Right cardiac atrium (tissue), 5 donors: ENCODE measurements at regions not wholly inside any gene's neighbourhood (a gene's known extent, or its start where the extent isn't known, plus 50 kb on each side); places are given as distances from the start of the nearest gene placed in this dataset.

Source experiments
- ATAC-seq, 2 donors: fragments of 200-7000 bp; cut with Tn5 transposase; one replicate each; pipeline versions ENCODE4 v1.8.0 to v1.9.1; 2020; ENCODE audit warnings: moderate library complexity in 2 of 2, mild to moderate bottlenecking in 1 of 2
- DNase-seq, 3 donors: peaks; one replicate each; pipeline ENCODE4 v3.0.0-alpha.2; 2020
- H3K27ac ChIP-seq: one replicate; pipeline ENCODE4 v1.5.1; 2013; ENCODE audit warnings: mild to moderate bottlenecking, low read length, control low read depth, moderate library complexity
- H3K27me3 ChIP-seq: one replicate; pipeline ENCODE4 v1.6.1; 2013; ENCODE audit not compliant: control insufficient read depth, insufficient read depth
- H3K4me1 ChIP-seq: one replicate; pipeline ENCODE4 v1.6.1; 2013; ENCODE audit warnings: low read length; ENCODE audit not compliant: control insufficient read depth, insufficient read depth
- H3K4me3 ChIP-seq: one replicate; pipeline ENCODE4 v1.5.1; 2013; ENCODE audit warnings: low read length, control low read depth
- H3K9me3 ChIP-seq: one replicate; pipeline ENCODE4 v1.6.1; 2013; ENCODE audit warnings: low read length; ENCODE audit not compliant: control insufficient read depth
- WGBS: extraction: QIAGEN DNeasy Blood & Tissue Kit; methylation state at CpG from one replicate; pipeline ENCODE4 v1.1.7; 2013; 5-methylcytosine and 5-hydroxymethylcytosine counted together
- intact Hi-C, 4 donors: fragments of 100-400 bp; cut with DNase I; formaldehyde crosslinking; loops; one replicate each; pipeline versions ENCODE4 v1.11.0 to v1.14.0; 2022 to 2023
- donor health status: healthy with polysubstance abuse.
- donor health status: DM: no; HTN: yes; CAD: no.
- donor health status: DM: no; HTN: no; CAD: no.
- donor health status: DM: no; HTN: yes; CAD: no; lungs with severe emphysema.
- donor health status: DM: yes; HTN: yes; CAD: no.

- Histone ChIP-seq H3K4me3 (no peak overlapping the region), H3K27ac (no peak overlapping the region), H3K4me1 (peaks cover 2% of the 10 kb centered on the region), H3K27me3 (no peaks in the 10 kb centered on the region), H3K9me3 (no peaks in the 10 kb centered on the region)
- intact Hi-C loops: no loop called here
- DNase-seq: peak in 2 of 3 donors; percentile 8 to 38
- 46% methylated on average over 5 of the region's 5 CpGs for WGBS
- ATAC-seq: no peak
These were observed 51.3 kb upstream of the CADPS start for GRCh38 chr3:62926494-62926893.

- no peaks in the 10 kb centered on the region for H3K27me3 ChIP-seq
- no peaks in the 10 kb centered on the region for H3K4me1 ChIP-seq
- no peak overlapping the region for H3K27ac ChIP-seq
- H3K4me3 ChIP-seq: no peak overlapping the region
- no peaks in the 10 kb centered on the region for H3K9me3 ChIP-seq
- no peak for DNase-seq
- intact Hi-C loops: no loop called here
- 64% methylated on average over 1 of the region's 1 CpG for WGBS
- no peak for ATAC-seq
These were observed 53.0 kb upstream of the CADPS start for GRCh38 chr3:62928256-62928655.

DNA sequence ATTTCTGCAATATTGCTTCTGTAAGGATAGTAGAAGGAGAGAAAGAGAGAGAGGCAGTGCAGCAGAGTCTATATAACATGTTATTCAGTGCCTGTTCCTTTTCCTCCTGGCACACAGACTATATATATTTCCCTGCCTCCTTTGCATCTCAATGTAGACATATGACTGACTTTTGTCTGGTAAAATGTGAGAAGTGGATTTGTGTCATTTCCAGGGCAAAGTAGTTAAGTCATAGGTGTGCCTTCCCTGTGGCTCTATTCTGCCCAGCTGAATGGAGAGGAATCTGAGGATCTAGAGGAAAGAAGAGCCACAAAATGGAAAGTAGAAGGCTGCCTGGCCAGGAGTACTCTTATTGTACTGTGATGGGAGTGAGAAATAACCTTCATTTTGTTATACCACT, 54.6 kb upstream of the CADPS start:
- no peak overlapping the region for H3K27ac ChIP-seq
- intact Hi-C loops: no loop called here
- no peak for DNase-seq
- no peaks in the 10 kb centered on the region for H3K27me3 ChIP-seq
- H3K4me1 ChIP-seq: no peaks in the 10 kb centered on the region
- H3K4me3 ChIP-seq: no peak overlapping the region
- ATAC-seq: no peak
- no peaks in the 10 kb centered on the region for H3K9me3 ChIP-seq

DNA sequence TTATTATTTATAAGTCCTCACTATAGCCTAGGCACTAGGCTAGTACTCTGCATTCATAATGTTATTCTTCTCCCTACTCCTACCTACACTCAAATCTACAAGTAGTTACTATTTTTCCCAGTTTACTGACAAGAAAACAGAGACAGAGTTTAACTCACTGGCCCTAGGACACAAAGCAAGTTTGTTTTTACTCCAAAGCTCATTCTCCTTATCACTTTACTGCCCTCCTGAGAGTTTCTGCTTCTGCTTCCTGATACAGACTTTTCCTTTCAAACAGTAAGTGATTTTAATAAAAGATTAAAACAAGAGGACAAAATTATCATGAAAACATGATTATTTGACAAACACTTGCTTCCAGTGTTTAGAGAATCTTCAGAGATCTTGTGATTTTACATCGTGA, 60.6 kb upstream of the CADPS start:
- Histone ChIP-seq H3K9me3 (no peaks in the 10 kb centered on the region), H3K27me3 (no peaks in the 10 kb centered on the region), H3K4me3 (no peak overlapping the region), H3K4me1 (peaks cover under 1% of the 10 kb centered on the region), H3K27ac (no peak overlapping the region)
- ATAC-seq: no peak
- intact Hi-C loops: no loop called here
- no peak for DNase-seq
- 51% methylated on average over 1 of the region's 1 CpG for WGBS

DNA sequence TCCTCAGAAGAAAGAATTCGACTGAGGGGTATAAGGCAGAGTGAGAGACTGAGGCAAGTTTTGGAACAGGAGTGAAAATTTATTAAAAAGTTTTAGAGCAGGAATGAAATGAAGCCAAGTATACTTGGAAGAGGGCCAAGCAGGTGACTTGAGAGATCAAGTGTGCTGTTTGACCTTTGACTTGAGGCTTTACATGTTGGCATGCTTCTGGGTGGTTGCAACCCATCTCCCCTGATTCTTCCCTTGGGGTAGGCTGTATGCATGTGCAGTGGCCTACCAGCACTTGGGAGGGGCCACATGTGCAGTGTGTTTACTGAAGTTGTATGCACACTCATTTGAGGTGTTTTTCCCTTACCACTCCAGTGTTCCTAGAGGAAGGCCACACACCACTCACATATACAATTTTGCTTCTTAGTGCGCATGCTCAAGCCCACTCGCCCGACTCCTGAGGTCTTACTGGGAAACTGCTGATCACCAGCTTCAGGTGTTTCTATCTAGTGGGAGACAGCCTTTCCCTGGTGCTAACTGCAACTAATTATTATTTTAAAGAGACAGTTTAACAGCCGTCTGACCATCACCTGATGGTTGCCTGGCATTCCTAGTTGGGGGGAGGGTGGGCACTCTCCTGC, 61.5 kb upstream of the CADPS start:
- ATAC-seq (no peak), DNase-seq (no peak)
- intact Hi-C loops: no loop called here
- H3K27me3 ChIP-seq: no peaks in the 10 kb centered on the region
- 85% methylated on average over 5 of the region's 5 CpGs for WGBS
- H3K9me3 ChIP-seq: no peaks in the 10 kb centered on the region
- H3K4me1 ChIP-seq: peaks cover 3% of the 10 kb centered on the region
- no peak overlapping the region for H3K4me3 ChIP-seq
- no peak overlapping the region for H3K27ac ChIP-seq

GRCh38 chr3:62938583-62938982, 63.4 kb upstream of the CADPS start:
- intact Hi-C loops: no loop called here
- Histone ChIP-seq H3K4me1 (peaks cover 3% of the 10 kb centered on the region), H3K27me3 (no peaks in the 10 kb centered on the region), H3K4me3 (no peak overlapping the region), H3K9me3 (no peaks in the 10 kb centered on the region), H3K27ac (no peak overlapping the region)
- ATAC-seq: no peak
- 88% methylated on average over 2 of the region's 2 CpGs for WGBS
- DNase-seq: no peak

DNA sequence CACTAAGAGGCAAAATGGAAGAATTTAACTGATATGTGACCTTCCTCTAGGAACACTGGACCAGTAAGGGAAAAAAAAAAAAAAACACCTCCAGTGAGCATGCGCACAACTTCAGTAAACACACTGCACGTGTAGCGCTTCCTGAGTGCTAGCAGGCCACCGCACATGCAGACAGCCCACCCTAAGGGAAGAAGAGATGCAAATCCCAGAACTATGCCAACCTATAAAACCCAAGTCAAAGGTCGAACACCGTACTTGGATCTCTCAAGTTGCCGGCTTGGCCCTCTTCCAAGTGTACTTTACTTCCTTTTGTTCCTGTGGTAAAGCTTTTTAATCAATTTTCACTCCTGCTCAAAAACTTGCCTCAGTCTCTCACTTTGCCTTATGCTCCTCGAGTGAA, 64.5 kb upstream of the CADPS start:
- Histone ChIP-seq H3K4me1 (peaks cover 3% of the 10 kb centered on the region), H3K9me3 (no peaks in the 10 kb centered on the region), H3K27me3 (no peaks in the 10 kb centered on the region), H3K27ac (no peak overlapping the region), H3K4me3 (no peak overlapping the region)
- no peak for DNase-seq
- 85% methylated on average over 8 of the region's 8 CpGs for WGBS
- intact Hi-C loops: no loop called here
- ATAC-seq: no peak

DNA sequence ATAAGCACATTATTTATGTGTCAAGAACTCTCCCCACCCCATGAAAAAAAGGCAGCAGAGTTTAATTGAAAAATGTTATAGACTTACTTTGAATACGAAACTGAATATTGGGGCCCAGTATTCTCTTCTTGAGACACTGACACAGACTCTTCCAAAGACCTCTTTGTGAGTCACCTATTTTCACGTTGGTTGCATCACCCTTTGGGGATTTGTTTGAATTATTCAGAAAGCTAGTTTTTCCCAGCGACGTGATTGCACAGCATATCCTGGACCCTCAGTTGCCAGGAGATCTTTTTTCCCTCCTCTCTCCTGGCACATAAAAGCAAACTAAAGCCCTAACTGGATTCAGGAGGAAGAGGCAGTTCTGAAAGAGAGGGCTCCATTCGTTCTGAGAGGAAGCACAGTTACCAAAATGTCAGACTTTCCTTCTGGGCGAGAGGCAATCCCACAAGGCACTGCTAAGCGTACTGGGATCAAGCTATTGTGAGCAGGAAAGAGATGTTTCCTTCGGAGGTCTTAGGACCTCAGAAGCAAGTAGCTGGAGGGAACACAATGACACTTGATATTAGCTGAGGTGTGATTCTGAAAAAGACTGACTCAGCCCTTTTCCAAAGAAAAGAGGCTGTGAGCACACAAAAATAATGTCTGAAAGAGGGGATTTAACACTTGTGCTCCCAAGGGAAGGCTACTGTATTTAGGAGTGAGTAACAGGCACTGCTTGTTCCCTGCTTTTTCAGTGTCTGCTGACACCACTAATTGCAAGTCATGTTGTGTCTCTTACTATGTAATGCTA, 65.8 kb upstream of the CADPS start:
- intact Hi-C loops: no loop called here
- Histone ChIP-seq H3K4me3 (no peak overlapping the region), H3K27me3 (no peaks in the 10 kb centered on the region), H3K27ac (no peak overlapping the region), H3K9me3 (no peaks in the 10 kb centered on the region), H3K4me1 (peaks cover 3% of the 10 kb centered on the region)
- ATAC-seq (no peak), DNase-seq (no peak)
- 57% methylated on average over 8 of the region's 8 CpGs for WGBS

DNA sequence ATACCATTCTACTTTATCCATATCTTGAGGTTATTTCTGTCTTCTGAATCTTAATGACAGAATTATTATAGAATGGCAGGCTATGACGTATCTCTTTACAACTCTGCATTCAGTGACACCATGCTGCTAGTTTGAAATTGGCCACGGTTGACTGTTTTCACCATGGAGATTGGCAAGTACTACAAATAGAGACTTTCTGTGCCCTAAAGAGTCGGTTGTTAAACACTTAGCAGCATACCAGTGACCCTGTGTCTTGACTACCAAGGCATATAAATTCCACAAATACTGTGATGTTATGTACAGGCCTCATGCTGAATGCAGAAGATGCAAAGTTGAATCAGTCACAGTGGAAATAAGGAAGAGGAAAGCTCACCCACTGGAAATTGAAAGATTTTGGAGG, 67.0 kb upstream of the CADPS start:
- Histone ChIP-seq H3K9me3 (no peaks in the 10 kb centered on the region), H3K27me3 (no peaks in the 10 kb centered on the region), H3K4me3 (no peak overlapping the region), H3K27ac (no peak overlapping the region), H3K4me1 (peaks cover 3% of the 10 kb centered on the region)
- DNase-seq (no peak), ATAC-seq (no peak)
- intact Hi-C loops: no loop called here
- 54% methylated on average over 3 of the region's 3 CpGs for WGBS

DNA sequence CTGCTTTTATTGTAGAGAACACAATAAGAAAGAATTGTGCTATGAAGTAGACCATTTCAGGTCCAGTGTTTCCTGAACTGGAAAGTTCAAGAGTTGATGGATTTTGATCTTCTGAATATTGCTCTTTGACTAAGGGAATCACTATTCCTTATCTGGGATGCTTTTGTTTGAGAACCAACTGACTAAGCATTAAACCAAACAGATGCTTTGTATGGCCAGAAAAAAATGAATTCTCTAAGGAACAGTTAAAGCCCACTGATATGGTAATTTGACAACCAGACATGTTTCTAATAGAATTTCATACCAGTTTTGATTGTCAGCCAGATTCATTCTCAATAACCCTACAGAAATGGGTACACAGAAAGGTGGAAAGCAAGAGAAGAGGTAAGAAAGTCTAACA, 67.5 kb upstream of the CADPS start:
- intact Hi-C loops: no loop called here
- Histone ChIP-seq H3K27me3 (no peaks in the 10 kb centered on the region), H3K4me3 (no peak overlapping the region), H3K9me3 (no peaks in the 10 kb centered on the region), H3K4me1 (peaks cover 3% of the 10 kb centered on the region), H3K27ac (no peak overlapping the region)
- DNase-seq (no peak), ATAC-seq (no peak)

GRCh38 chr3:62948921-62949320, 73.7 kb upstream of the CADPS start:
- WGBS: 62% methylated on average over 4 of the region's 4 CpGs
- DNase-seq: no peak
- no peak overlapping the region for H3K4me3 ChIP-seq

DNA sequence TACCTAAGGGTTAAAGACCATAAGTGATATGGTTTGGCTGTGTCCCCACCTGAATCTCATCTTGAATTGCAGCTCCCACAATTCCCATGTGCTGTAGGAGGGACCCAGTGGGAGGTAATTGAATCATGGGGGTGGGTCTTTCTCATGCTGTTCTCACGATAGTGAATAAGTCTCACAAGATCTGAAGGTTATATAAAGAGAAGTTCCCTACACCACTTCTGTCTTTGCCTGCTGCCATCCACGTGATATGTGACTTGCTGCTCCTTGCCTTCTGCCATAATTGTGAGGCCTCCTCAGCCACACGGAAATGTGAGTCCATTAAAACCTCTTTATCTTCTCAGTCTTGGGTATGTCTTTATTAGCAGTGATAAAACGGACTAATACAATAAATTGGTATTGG, 75.0 kb upstream of the CADPS start:
- H3K4me3 ChIP-seq: no peak overlapping the region
- WGBS: 42% methylated on average over 4 of the region's 4 CpGs
- intact Hi-C loops: no loop called here
- H3K9me3 ChIP-seq: no peaks in the 10 kb centered on the region
- DNase-seq: no peak
- no peak overlapping the region for H3K27ac ChIP-seq
- H3K4me1 ChIP-seq: no peaks in the 10 kb centered on the region
- ATAC-seq: no peak
- no peaks in the 10 kb centered on the region for H3K27me3 ChIP-seq

More at GRCh38 chr3:62948921-62949320, 73.7 kb upstream of the CADPS start:
- no peak for ATAC-seq
- Histone ChIP-seq H3K4me1 (no peaks in the 10 kb centered on the region), H3K9me3 (no peaks in the 10 kb centered on the region), H3K27ac (no peak overlapping the region), H3K27me3 (no peaks in the 10 kb centered on the region)
- intact Hi-C loops: no loop called here
